Natural killer cell treated with Interleukin-12 subunit alpha and Interleukin-12 subunit beta and Interleukin-15 and Interleukin-18, amount 100 ng/mL, for 72 hours (primary cell): ENCODE measurements at regions not wholly inside any gene's neighbourhood (a gene's known extent, or its start where the extent isn't known, plus 50 kb on each side); places are given as distances from the start of the nearest gene placed in this dataset.
"Not testable (repeated sequence)": the region's sequence is repeated elsewhere in the genome, so short reads cannot be mapped to it uniquely, and the experiment has no call there.

ENCODE experiments used
- ATAC-seq, 2 donors: fragments of 150-1000 bp; cut with Tn5 transposase in 1 of 2; sonication (Bioruptor Pico), chemical (Tn5 transposase) in 1 of 2; 2 replicates each; pipeline ENCODE4 v1.10.0; 2021
- DNase-seq: peaks from one replicate; pipeline ENCODE4 v3.0.0; 2022; ENCODE audit warnings: low spot score
- H3K27ac Mint-ChIP-seq, 2 donors: 1 replicate in 1 of 2; 2 replicates in 1 of 2; pipeline ENCODE4 v1.8.0; 2022; ENCODE audit warnings: mixed read lengths in 2 of 2, mild to moderate bottlenecking in 1 of 2, moderate library complexity in 1 of 2
- H3K27me3 Mint-ChIP-seq, 2 donors: 1 replicate in 1 of 2; 2 replicates in 1 of 2; pipeline ENCODE4 v1.8.0; 2022; ENCODE audit warnings: mixed read lengths in 2 of 2
- H3K36me3 Mint-ChIP-seq: one replicate; pipeline ENCODE4 v1.8.0; 2022; ENCODE audit warnings: mixed read lengths
- H3K4me1 Mint-ChIP-seq, 2 donors: 1 replicate in 1 of 2; 2 replicates in 1 of 2; pipeline ENCODE4 v1.8.0; 2022; ENCODE audit warnings: low read depth in 2 of 2, mixed read lengths in 2 of 2, mild to moderate bottlenecking in 1 of 2
- H3K4me3 Mint-ChIP-seq: one replicate; pipeline ENCODE4 v1.8.0; 2022; ENCODE audit warnings: mixed read lengths
- H3K9me3 Mint-ChIP-seq: 2 replicates; pipeline ENCODE4 v1.8.0; 2022; ENCODE audit warnings: mixed read lengths

GRCh38 chr10:109105725-109106124 is 817.6 kb downstream of the XPNPEP1 start:
- ATAC-seq (no peak), DNase-seq (no peak)
- H3K36me3 Mint-ChIP-seq = no peaks in the 10 kb centered on the region
- no peaks in the 10 kb centered on the region for H3K27me3 Mint-ChIP-seq
- H3K4me3 Mint-ChIP-seq = no peak overlapping the region
- peaks cover 14% of the 10 kb centered on the region for H3K9me3 Mint-ChIP-seq
- no peak overlapping the region for H3K27ac Mint-ChIP-seq
- no peaks in the 10 kb centered on the region for H3K4me1 Mint-ChIP-seq

GRCh38 chr10:109104806-109105205 is 818.5 kb downstream of the XPNPEP1 start:
- Mint-ChIP-seq H3K4me1 (no peaks in the 10 kb centered on the region), H3K4me3 (no peak overlapping the region), H3K36me3 (no peaks in the 10 kb centered on the region), H3K27ac (no peak overlapping the region), H3K9me3 (peaks cover 17% of the 10 kb centered on the region), H3K27me3 (no peaks in the 10 kb centered on the region)
- ATAC-seq = no peak
- no peak for DNase-seq

- H3K9me3 Mint-ChIP-seq = peaks cover 17% of the 10 kb centered on the region
- H3K4me3 Mint-ChIP-seq = no peak overlapping the region
- no peaks in the 10 kb centered on the region for H3K36me3 Mint-ChIP-seq
- no peak for DNase-seq
- H3K27ac Mint-ChIP-seq = no peak overlapping the region
- no peaks in the 10 kb centered on the region for H3K4me1 Mint-ChIP-seq
- ATAC-seq = no peak
- H3K27me3 Mint-ChIP-seq = no peaks in the 10 kb centered on the region
These were observed 820.0 kb downstream of the XPNPEP1 start for GRCh38 chr10:109103278-109103677.

GRCh38 chr10:109089779-109090178 is 833.5 kb downstream of the XPNPEP1 start:
- DNase-seq (no peak), ATAC-seq (no peak)
- H3K36me3 Mint-ChIP-seq = no peaks in the 10 kb centered on the region
- peaks cover 9% of the 10 kb centered on the region for H3K9me3 Mint-ChIP-seq
- H3K4me3 Mint-ChIP-seq = no peak overlapping the region
- H3K27ac Mint-ChIP-seq = no peak overlapping the region
- no peaks in the 10 kb centered on the region for H3K27me3 Mint-ChIP-seq
- H3K4me1 Mint-ChIP-seq = no peaks in the 10 kb centered on the region

- H3K27me3 Mint-ChIP-seq = no peaks in the 10 kb centered on the region
These were observed 851.8 kb downstream of the XPNPEP1 start for GRCh38 chr10:109071539-109071938.

GRCh38 chr10:109070492-109070891 is 852.8 kb downstream of the XPNPEP1 start:
- ATAC-seq = no peak
- H3K36me3 Mint-ChIP-seq = peaks cover 8% of the 10 kb centered on the region
- H3K4me1 Mint-ChIP-seq = no peaks in the 10 kb centered on the region
- H3K4me3 Mint-ChIP-seq = no peak overlapping the region
- peaks cover 22% of the 10 kb centered on the region for H3K9me3 Mint-ChIP-seq
- no peak for DNase-seq
- no peak overlapping the region for H3K27ac Mint-ChIP-seq
- no peaks in the 10 kb centered on the region for H3K27me3 Mint-ChIP-seq

More at GRCh38 chr10:109071539-109071938, 851.8 kb downstream of the XPNPEP1 start:
- ATAC-seq (no peak), DNase-seq (no peak)
- H3K4me3 Mint-ChIP-seq = no peak overlapping the region
- H3K36me3 Mint-ChIP-seq = peaks cover 8% of the 10 kb centered on the region
- no peaks in the 10 kb centered on the region for H3K4me1 Mint-ChIP-seq
- peaks cover 20% of the 10 kb centered on the region for H3K9me3 Mint-ChIP-seq
- H3K27ac Mint-ChIP-seq = no peak overlapping the region

- ATAC-seq (no peak), DNase-seq (no peak)
- Mint-ChIP-seq H3K9me3 (peaks cover 15% of the 10 kb centered on the region), H3K36me3 (peaks cover 8% of the 10 kb centered on the region), H3K27ac (no peak overlapping the region), H3K4me3 (no peak overlapping the region), H3K27me3 (no peaks in the 10 kb centered on the region), H3K4me1 (no peaks in the 10 kb centered on the region)
These were observed 856.3 kb downstream of the XPNPEP1 start for GRCh38 chr10:109067031-109067430.

- H3K4me1 Mint-ChIP-seq = no peaks in the 10 kb centered on the region
- ATAC-seq = no peak
- H3K4me3 Mint-ChIP-seq = no peak overlapping the region
- H3K36me3 Mint-ChIP-seq = peaks cover 8% of the 10 kb centered on the region
- H3K27me3 Mint-ChIP-seq = no peaks in the 10 kb centered on the region
- H3K9me3 Mint-ChIP-seq = peaks cover 15% of the 10 kb centered on the region
- DNase-seq = no peak
- no peak overlapping the region for H3K27ac Mint-ChIP-seq
These were observed 857.5 kb downstream of the XPNPEP1 start for GRCh38 chr10:109065821-109066220.

GRCh38 chr10:109062371-109062770 is 860.9 kb downstream of the XPNPEP1 start:
- no peak for DNase-seq
- H3K4me3 Mint-ChIP-seq = no peak overlapping the region
- H3K27ac Mint-ChIP-seq = no peak overlapping the region
- no peaks in the 10 kb centered on the region for H3K36me3 Mint-ChIP-seq
- no peaks in the 10 kb centered on the region for H3K4me1 Mint-ChIP-seq
- H3K9me3 Mint-ChIP-seq = peaks cover 5% of the 10 kb centered on the region
- no peak for ATAC-seq
- H3K27me3 Mint-ChIP-seq = no peaks in the 10 kb centered on the region

GRCh38 chr10:109055243-109055642 is 868.1 kb downstream of the XPNPEP1 start:
- no peaks in the 10 kb centered on the region for H3K4me1 Mint-ChIP-seq
- no peak overlapping the region for H3K27ac Mint-ChIP-seq
- no peaks in the 10 kb centered on the region for H3K27me3 Mint-ChIP-seq
- H3K4me3 Mint-ChIP-seq = no peak overlapping the region
- DNase-seq (no peak), ATAC-seq (no peak)
- peaks cover 14% of the 10 kb centered on the region for H3K9me3 Mint-ChIP-seq
- no peaks in the 10 kb centered on the region for H3K36me3 Mint-ChIP-seq

- Mint-ChIP-seq H3K9me3 (peaks cover 16% of the 10 kb centered on the region), H3K36me3 (no peaks in the 10 kb centered on the region)
- ATAC-seq = no peak
These were observed 875.5 kb downstream of the XPNPEP1 start for GRCh38 chr10:109047856-109048255.

GRCh38 chr10:109046427-109046826 is 876.9 kb downstream of the XPNPEP1 start:
- H3K4me1 Mint-ChIP-seq, H3K4me3 Mint-ChIP-seq, H3K27me3 Mint-ChIP-seq, ATAC-seq, H3K36me3 Mint-ChIP-seq, H3K27ac Mint-ChIP-seq, DNase-seq: not testable (repeated sequence)
- peaks cover 15% of the 10 kb centered on the region for H3K9me3 Mint-ChIP-seq

More at GRCh38 chr10:109047856-109048255, 875.5 kb downstream of the XPNPEP1 start:
- Mint-ChIP-seq H3K4me1 (no peaks in the 10 kb centered on the region), H3K4me3 (no peak overlapping the region), H3K27ac (no peak overlapping the region), H3K27me3 (no peaks in the 10 kb centered on the region)
- DNase-seq = no peak

GRCh38 chr10:109040622-109041021 is 882.7 kb downstream of the XPNPEP1 start:
- Mint-ChIP-seq H3K4me3 (no peak overlapping the region), H3K36me3 (no peaks in the 10 kb centered on the region), H3K4me1 (no peaks in the 10 kb centered on the region), H3K27me3 (no peaks in the 10 kb centered on the region), H3K9me3 (peaks cover 11% of the 10 kb centered on the region), H3K27ac (no peak overlapping the region)
- ATAC-seq (no peak), DNase-seq (no peak)

- H3K4me3 Mint-ChIP-seq = no peak overlapping the region
- peaks cover 8% of the 10 kb centered on the region for H3K9me3 Mint-ChIP-seq
- no peak overlapping the region for H3K27ac Mint-ChIP-seq
- H3K27me3 Mint-ChIP-seq = no peaks in the 10 kb centered on the region
- no peaks in the 10 kb centered on the region for H3K36me3 Mint-ChIP-seq
- H3K4me1 Mint-ChIP-seq = no peaks in the 10 kb centered on the region
- DNase-seq (no peak), ATAC-seq (no peak)
These were observed 885.3 kb downstream of the XPNPEP1 start for GRCh38 chr10:109037978-109038377.

- Mint-ChIP-seq H3K9me3 (peaks cover 3% of the 10 kb centered on the region), H3K4me3 (no peak overlapping the region), H3K27me3 (no peaks in the 10 kb centered on the region), H3K36me3 (no peaks in the 10 kb centered on the region), H3K27ac (no peak overlapping the region), H3K4me1 (no peaks in the 10 kb centered on the region)
- DNase-seq = no peak
- ATAC-seq = no peak
These were observed 892.6 kb downstream of the XPNPEP1 start for GRCh38 chr10:109030581-109031210.
